Naive thymus-derived CD8-positive, alpha-beta T cell (primary cell): ENCODE measurements at regions not wholly inside any gene's neighbourhood (a gene's known extent, or its start where the extent isn't known, plus 50 kb on each side); places are given as distances from the start of the nearest gene placed in this dataset.

Source experiments
- ATAC-seq, 2 donors: fragments of 150-1000 bp; cut with Tn5 transposase in 1 of 2; sonication (Bioruptor Pico), chemical (Tn5 transposase) in 1 of 2; 1 replicate in 1 of 2; 2 replicates in 1 of 2; pipeline ENCODE4 v1.10.0; 2021; ENCODE audit warnings: mild to moderate bottlenecking in 2 of 2, moderate library complexity in 2 of 2
- POLR2A ChIA-PET: fragments of 350-600 bp; sonication (Branson Sonifier 250); formaldehyde crosslinking; loops from one replicate; lab custom pipeline; 2021; ENCODE audit warnings: antibody characterized with exemption; lab: Charles Lee
- DNase-seq, 10 donors: peaks; one replicate each; pipeline versions ENCODE4 v3.0.0 to v3.0.0-alpha.2; 2020 to 2022
- H3K27ac Mint-ChIP-seq, 10 donors: one replicate each; pipeline ENCODE4 v1.8.0; 2020 to 2022; ENCODE audit warnings: mild to moderate bottlenecking in 10 of 10, mixed read lengths in 10 of 10, moderate library complexity in 4 of 10, inconsistent platforms in 1 of 10
- H3K27me3 Mint-ChIP-seq, 5 donors: one replicate each; pipeline ENCODE4 v1.8.0; 2021 to 2022; ENCODE audit warnings: mixed read lengths in 5 of 5
- H3K36me3 Mint-ChIP-seq, 3 donors: one replicate each; pipeline ENCODE4 v1.8.0; 2020 to 2022; ENCODE audit warnings: mixed read lengths in 3 of 3, mild to moderate bottlenecking in 2 of 3, inconsistent platforms in 1 of 3
- H3K4me1 Mint-ChIP-seq, 4 donors: one replicate each; pipeline ENCODE4 v1.8.0; 2021 to 2022; ENCODE audit warnings: mixed read lengths in 4 of 4
- H3K4me3 Mint-ChIP-seq, 10 donors: one replicate each; pipeline ENCODE4 v1.8.0; 2020 to 2022; ENCODE audit warnings: mild to moderate bottlenecking in 10 of 10, mixed read lengths in 10 of 10, moderate library complexity in 6 of 10, inconsistent platforms in 1 of 10
- H3K9me3 Mint-ChIP-seq, 9 donors: one replicate each; pipeline ENCODE4 v1.8.0; 2020 to 2022; ENCODE audit warnings: mixed read lengths in 9 of 9, mild to moderate bottlenecking in 3 of 9, inconsistent platforms in 1 of 9, moderate library complexity in 1 of 9

GRCh38 chr10:62916141-62916603 lies 100.0 kb upstream of the EGR2 start:
- no peak overlapping the region for H3K27ac Mint-ChIP-seq
- DNase-seq (no peak), ATAC-seq (no peak)
- no peak overlapping the region for H3K4me3 Mint-ChIP-seq
- H3K4me1 Mint-ChIP-seq, result peaks cover 0 to 6% (median 0%) of the 10 kb centered on the region in 4 donors
- POLR2A ChIA-PET, result no interaction called here
- peaks cover 0 to 16% (median 8%) of the 10 kb centered on the region in 5 donors for H3K27me3 Mint-ChIP-seq
- H3K9me3 Mint-ChIP-seq, result no peaks in the 10 kb centered on the region
- no peaks in the 10 kb centered on the region for H3K36me3 Mint-ChIP-seq

DNA sequence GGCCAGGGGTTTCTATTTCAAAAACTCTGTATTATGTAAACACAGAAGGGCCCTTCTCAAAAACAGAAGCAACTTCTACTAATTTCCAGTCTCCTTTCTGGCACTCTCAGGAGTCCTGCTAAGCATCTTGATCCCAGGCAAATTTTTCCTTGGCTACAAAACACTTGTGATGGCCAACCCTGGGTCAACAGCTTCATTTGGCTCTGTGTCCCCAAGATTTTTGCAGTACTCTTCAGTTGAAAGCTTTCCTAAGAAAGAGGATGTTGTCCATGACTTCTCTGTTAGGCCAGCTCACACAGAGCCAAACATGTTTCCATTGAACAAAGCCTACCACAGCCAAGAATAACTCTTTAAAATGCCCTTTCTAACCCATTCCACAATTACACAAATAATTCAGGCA lies 99.0 kb upstream of the EGR2 start:
- Mint-ChIP-seq H3K4me1 (peaks cover 0 to 6% (median 0%) of the 10 kb centered on the region in 4 donors), H3K36me3 (no peaks in the 10 kb centered on the region), H3K27me3 (peaks cover 0 to 16% (median 8%) of the 10 kb centered on the region in 5 donors), H3K4me3 (no peak overlapping the region), H3K27ac (no peak overlapping the region), H3K9me3 (no peaks in the 10 kb centered on the region)
- POLR2A ChIA-PET, result no interaction called here
- DNase-seq (no peak), ATAC-seq (no peak)

- ATAC-seq (no peak), DNase-seq (no peak)
- Mint-ChIP-seq H3K36me3 (no peaks in the 10 kb centered on the region), H3K9me3 (no peaks in the 10 kb centered on the region), H3K4me1 (peaks cover 0 to 6% (median 0%) of the 10 kb centered on the region in 4 donors), H3K27ac (peak overlapping the region in 1 of 10 donors; percentile 4), H3K4me3 (no peak overlapping the region), H3K27me3 (peaks cover 0 to 16% (median 8%) of the 10 kb centered on the region in 5 donors)
- POLR2A ChIA-PET, result no interaction called here
These were observed 95.9 kb upstream of the EGR2 start for GRCh38 chr10:62912086-62912485.

GRCh38 chr10:62911210-62911963 lies 95.2 kb upstream of the EGR2 start:
- Mint-ChIP-seq H3K36me3 (no peaks in the 10 kb centered on the region), H3K4me1 (peaks cover 0 to 6% (median 0%) of the 10 kb centered on the region in 4 donors), H3K4me3 (no peak overlapping the region), H3K27ac (no peak overlapping the region), H3K27me3 (peaks cover 0 to 16% (median 9%) of the 10 kb centered on the region in 5 donors), H3K9me3 (no peaks in the 10 kb centered on the region)
- POLR2A ChIA-PET, result no interaction called here
- ATAC-seq, result no peak
- DNase-seq, result no peak

GRCh38 chr10:62907470-62908212 lies 91.5 kb upstream of the EGR2 start:
- no peak for ATAC-seq
- no peaks in the 10 kb centered on the region for H3K9me3 Mint-ChIP-seq
- H3K36me3 Mint-ChIP-seq, result no peaks in the 10 kb centered on the region
- H3K27ac Mint-ChIP-seq, result no peak overlapping the region
- H3K4me1 Mint-ChIP-seq, result peaks cover 0 to 6% (median 0%) of the 10 kb centered on the region in 4 donors
- POLR2A ChIA-PET, result no interaction called here
- H3K4me3 Mint-ChIP-seq, result no peak overlapping the region
- H3K27me3 Mint-ChIP-seq, result peaks cover 3 to 21% (median 10%) of the 10 kb centered on the region in 5 donors
- DNase-seq, result no peak

GRCh38 chr10:62904281-62904875 lies 88.2 kb upstream of the EGR2 start:
- DNase-seq (no peak), ATAC-seq (no peak)
- POLR2A ChIA-PET, result no interaction called here
- H3K4me3 Mint-ChIP-seq, result no peak overlapping the region
- H3K36me3 Mint-ChIP-seq, result no peaks in the 10 kb centered on the region
- H3K4me1 Mint-ChIP-seq, result no peaks in the 10 kb centered on the region
- H3K27me3 Mint-ChIP-seq, result peaks cover 3 to 21% (median 10%) of the 10 kb centered on the region in 5 donors
- H3K9me3 Mint-ChIP-seq, result no peaks in the 10 kb centered on the region
- no peak overlapping the region for H3K27ac Mint-ChIP-seq

- Mint-ChIP-seq H3K9me3 (no peaks in the 10 kb centered on the region), H3K36me3 (no peaks in the 10 kb centered on the region), H3K27ac (no peak overlapping the region), H3K4me3 (no peak overlapping the region), H3K27me3 (peaks cover 3 to 21% (median 10%) of the 10 kb centered on the region in 5 donors), H3K4me1 (no peaks in the 10 kb centered on the region)
- DNase-seq (no peak), ATAC-seq (no peak)
- POLR2A ChIA-PET, result no interaction called here
These were observed 87.7 kb upstream of the EGR2 start for GRCh38 chr10:62903828-62904227.

- no peak overlapping the region for H3K4me3 Mint-ChIP-seq
- H3K27me3 Mint-ChIP-seq, result peaks cover 7 to 21% (median 13%) of the 10 kb centered on the region in 5 donors
- H3K4me1 Mint-ChIP-seq, result no peaks in the 10 kb centered on the region
- no peaks in the 10 kb centered on the region for H3K36me3 Mint-ChIP-seq
- ATAC-seq (no peak), DNase-seq (no peak)
- no peak overlapping the region for H3K27ac Mint-ChIP-seq
- no peaks in the 10 kb centered on the region for H3K9me3 Mint-ChIP-seq
- POLR2A ChIA-PET, result no interaction called here
These were observed 84.8 kb upstream of the EGR2 start for GRCh38 chr10:62900829-62901571.

DNA sequence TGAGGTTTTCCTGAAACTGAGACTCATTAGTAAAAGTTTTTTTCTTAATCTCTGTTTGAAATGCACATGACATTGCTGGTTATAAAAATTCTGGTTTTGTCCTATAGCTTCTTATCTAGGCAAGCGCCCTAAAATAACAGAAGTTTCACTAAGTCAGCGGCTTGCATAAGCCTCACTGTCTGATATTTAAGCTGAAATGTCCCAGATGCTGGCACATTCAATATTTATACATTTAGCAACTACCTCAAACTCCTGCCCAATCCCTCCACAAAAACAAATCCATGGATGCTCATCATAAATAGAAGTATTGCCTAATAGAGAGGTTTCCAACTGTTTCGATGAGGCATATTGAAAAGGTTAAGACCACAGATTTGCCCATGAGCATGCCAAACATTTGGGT lies 83.1 kb upstream of the EGR2 start:
- Mint-ChIP-seq H3K27ac (no peak overlapping the region), H3K36me3 (no peaks in the 10 kb centered on the region), H3K4me3 (no peak overlapping the region), H3K4me1 (no peaks in the 10 kb centered on the region), H3K27me3 (peaks cover 0 to 11% (median 6%) of the 10 kb centered on the region in 5 donors), H3K9me3 (no peaks in the 10 kb centered on the region)
- POLR2A ChIA-PET, result no interaction called here
- DNase-seq (no peak), ATAC-seq (no peak)

- H3K36me3 Mint-ChIP-seq, result no peaks in the 10 kb centered on the region
- ATAC-seq (no peak), DNase-seq (no peak)
- no peaks in the 10 kb centered on the region for H3K4me1 Mint-ChIP-seq
- no peak overlapping the region for H3K27ac Mint-ChIP-seq
- no peak overlapping the region for H3K4me3 Mint-ChIP-seq
- H3K9me3 Mint-ChIP-seq, result no peaks in the 10 kb centered on the region
- peaks cover 0 to 12% (median 4%) of the 10 kb centered on the region in 5 donors for H3K27me3 Mint-ChIP-seq
- POLR2A ChIA-PET, result no interaction called here
These were observed 78.9 kb upstream of the EGR2 start for GRCh38 chr10:62895063-62895462.

DNA sequence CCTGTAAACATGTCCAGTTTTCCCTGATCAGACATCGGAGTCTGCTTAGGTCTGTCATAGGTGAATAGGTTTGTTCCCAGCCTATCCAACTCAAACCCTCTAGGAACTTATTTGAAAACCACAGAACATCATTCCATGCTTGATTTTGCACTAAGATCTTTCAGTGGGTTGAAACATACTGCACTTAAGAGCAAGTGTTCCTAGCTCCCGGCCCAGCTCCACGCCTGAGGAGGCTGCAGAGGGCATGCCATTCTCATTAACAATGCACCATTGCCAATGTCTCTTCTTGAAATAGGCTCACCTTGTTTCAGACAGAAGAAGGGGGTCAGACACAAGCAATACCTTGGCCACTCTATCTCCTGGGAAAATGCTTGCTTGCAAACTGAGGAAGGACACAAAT lies 78.0 kb upstream of the EGR2 start:
- no peaks in the 10 kb centered on the region for H3K36me3 Mint-ChIP-seq
- H3K4me1 Mint-ChIP-seq, result no peaks in the 10 kb centered on the region
- no peaks in the 10 kb centered on the region for H3K9me3 Mint-ChIP-seq
- H3K4me3 Mint-ChIP-seq, result no peak overlapping the region
- DNase-seq (no peak), ATAC-seq (no peak)
- POLR2A ChIA-PET, result interaction anchor here (0.7 kb wide), 1 partner anchor 1249 kb away, joined by 3 read pairs; no protein-coding TSS in a partner anchor
- peaks cover 0 to 15% (median 3%) of the 10 kb centered on the region in 5 donors for H3K27me3 Mint-ChIP-seq
- H3K27ac Mint-ChIP-seq, result no peak overlapping the region

- Mint-ChIP-seq H3K9me3 (no peaks in the 10 kb centered on the region), H3K27me3 (peaks cover 3 to 22% (median 4%) of the 10 kb centered on the region in 5 donors), H3K4me3 (no peak overlapping the region), H3K4me1 (no peaks in the 10 kb centered on the region), H3K36me3 (no peaks in the 10 kb centered on the region), H3K27ac (no peak overlapping the region)
- ATAC-seq, result no peak
- no peak for DNase-seq
- POLR2A ChIA-PET, result no interaction called here
These were observed 76.9 kb upstream of the EGR2 start for GRCh38 chr10:62893036-62893435.
